ENCODE measurements at regions not wholly inside any gene's neighbourhood (a gene's known extent, or its start where the extent isn't known, plus 50 kb on each side); places are given as distances from the start of the nearest gene placed in this dataset.
A peak's percentile ranks its signal among the peaks of the same experiment; 100 is the strongest.

DNA sequence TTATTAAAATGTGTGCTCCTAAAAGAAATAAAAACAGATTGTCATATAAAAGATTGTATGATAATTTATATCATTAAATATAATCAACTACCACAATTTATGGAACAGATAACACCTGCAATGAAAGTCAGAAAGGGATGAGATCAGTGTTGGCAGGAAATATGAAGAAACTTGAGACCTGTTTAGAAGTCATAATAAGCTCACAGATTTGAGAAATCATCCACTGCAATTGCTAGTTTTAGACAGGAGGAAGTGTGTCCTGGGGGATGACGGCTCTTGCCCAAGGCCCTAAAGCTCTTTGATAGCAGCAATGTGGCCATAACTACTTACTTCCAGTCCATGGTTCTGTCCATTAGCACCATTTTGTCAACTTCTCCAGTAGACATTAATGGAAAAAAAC, 122.8 kb upstream of the SOX5 start:
- Histone ChIP-seq H4K8ac (ENCODE audit: low read depth in 2 of 2, low read length in 2 of 2) (no peak overlapping the region), H3K14ac (replicated peaks; ENCODE audit: low read depth, low read length) (no peak overlapping the region), H2AFZ (replicated peaks; ENCODE audit: low read length, poor library complexity) (no peak overlapping the region), H2AK9ac (replicated peaks; ENCODE audit: low read depth, low read length, poor library complexity) (no peak overlapping the region), H3K18ac (ENCODE audit: low read depth, low read length) (no peak overlapping the region), H3K4me2 (ENCODE audit: low read depth, low read length) (no peak overlapping the region), H3K27ac (ENCODE audit: insufficient read depth, low read length) (no peak overlapping the region), H2BK5ac (ENCODE audit: low read depth, low read length, poor library complexity, severe bottlenecking) (no peak overlapping the region), H3K9me3 (ENCODE audit: control insufficient read depth, insufficient read depth, low read length) (no peaks in the 10 kb centered on the region), H3K27me3 (ENCODE audit: control insufficient read depth, insufficient read depth, low read length) (no peaks in the 10 kb centered on the region), H3K56ac (ENCODE audit: extremely low read depth, insufficient read depth, low read length) (no peak overlapping the region), H4K91ac (ENCODE audit: insufficient read depth, low read depth, low read length) (no peak overlapping the region), H3K4me1 (ENCODE audit: control insufficient read depth, insufficient read depth, low read length) (no peaks in the 10 kb centered on the region; the same call in 1 of the 2 replicates), H3K9ac (ENCODE audit: low read depth, low read length) (no peak overlapping the region), H3K4ac (ENCODE audit: low read depth, low read length) (no peak overlapping the region), H3K9me1 (ENCODE audit: insufficient read depth, low read length) (no peaks in the 10 kb centered on the region), H3K79me1 (ENCODE audit: low read depth in 1 of 2, low read length in 2 of 2) (no peaks in the 10 kb centered on the region), H2BK15ac (ENCODE audit: low read depth, low read length) (no peak overlapping the region), H2AK5ac (ENCODE audit: low read depth, low read length) (no peak overlapping the region), H2BK20ac (ENCODE audit: low read depth, low read length) (no peak overlapping the region), H3K4me3 (ENCODE audit: insufficient read depth, low read depth, low read length) (no peak overlapping the region), H4K5ac (ENCODE audit: low read depth, low read length) (no peak overlapping the region), H4K20me1 (ENCODE audit: insufficient read depth, low read length) (no peaks in the 10 kb centered on the region), H3K36me3 (ENCODE audit: control insufficient read depth, insufficient read depth, low read length) (no peaks in the 10 kb centered on the region), H3K23ac (ENCODE audit: low read depth, low read length) (no peak overlapping the region), H2BK120ac (ENCODE audit: low read depth, low read length) (no peak overlapping the region)
- in situ Hi-C loops (cut with MboI; ENCODE audit: low sequenced_read_pairs) (no loop called here), dilution Hi-C loops (cut with HindIII; ENCODE audit: low sequenced_read_pairs, unreplicated experiment) (no loop called here), intact Hi-C loops (cut with micrococcal nuclease) (no loop called here)
- ChIA-PET CTCF (interaction anchor here (0.5 kb wide), 1 partner anchor 129 kb away, joined by 3 read pairs; no protein-coding TSS in a partner anchor), POLR2A (ENCODE audit: unreplicated experiment) (no interaction called here)
- no peak for TF ChIP-seq CEBPB (IDR thresholded peaks at IDR 0.05; ENCODE audit: low read depth, low read length)
- TF ChIP-seq SMC3 (IDR thresholded peaks at IDR 0.05; ENCODE audit: low read depth, low read length) = no peak
- no peak for TF ChIP-seq NFE2L2 (IDR thresholded peaks at IDR 0.05; ENCODE audit: low read depth, low read length)
- TF ChIP-seq MAFK (IDR thresholded peaks at IDR 0.05; ENCODE audit: low read depth, low read length) = no peak
- TF ChIP-seq RCOR1 (IDR thresholded peaks at IDR 0.05; ENCODE audit: insufficient replicate concordance, low read length) = no peak
- no peak for TF ChIP-seq MXI1 (IDR thresholded peaks at IDR 0.05; ENCODE audit: borderline replicate concordance, low read depth, low read length)
- TF ChIP-seq CTCF (conservative IDR thresholded peaks at IDR 0.05; ENCODE audit: low read depth, low read length) = no peak
- no peak for TF ChIP-seq BHLHE40 (IDR thresholded peaks at IDR 0.05; ENCODE audit: low read depth, low read length)
- TF ChIP-seq ELK1 (IDR thresholded peaks at IDR 0.05; ENCODE audit: borderline replicate concordance, low read depth, low read length) = no peak
- TF ChIP-seq, protein P1, sequence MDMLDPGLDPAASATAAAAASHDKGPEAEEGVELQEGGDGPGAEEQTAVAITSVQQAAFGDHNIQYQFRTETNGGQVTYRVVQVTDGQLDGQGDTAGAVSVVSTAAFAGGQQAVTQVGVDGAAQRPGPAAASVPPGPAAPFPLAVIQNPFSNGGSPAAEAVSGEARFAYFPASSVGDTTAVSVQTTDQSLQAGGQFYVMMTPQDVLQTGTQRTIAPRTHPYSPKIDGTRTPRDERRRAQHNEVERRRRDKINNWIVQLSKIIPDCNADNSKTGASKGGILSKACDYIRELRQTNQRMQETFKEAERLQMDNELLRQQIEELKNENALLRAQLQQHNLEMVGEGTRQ (IDR thresholded peaks at IDR 0.05; ENCODE audit: low read depth, low read length) = no peak
- TF ChIP-seq CHD1 (IDR thresholded peaks at IDR 0.05; ENCODE audit: low read depth, low read length) = no peak
- DNase-seq = peak; percentile 1
- BruUV-seq (replicated peaks) = no TSS peak
- no CpG with 5 or more reads among the region's 1 CpG for WGBS, 2 experiments (ENCODE audit: extremely low coverage in 2 of 2, insufficient read length in 1 of 2)
- no peak for ATAC-seq (ENCODE audit: low read depth)

All from IMR-90 (cell line).